GM04504 (cell line): ENCODE measurements at regions not wholly inside any gene's neighbourhood (a gene's known extent, or its start where the extent isn't known, plus 50 kb on each side); places are given as distances from the start of the nearest gene placed in this dataset.

Experiments used
- DNase-seq: peaks from one replicate; pipeline ENCODE4 v3.0.0-alpha.2; 2012; ENCODE audit warnings: low read depth

GRCh38 chr3:82088749-82089148, 327.3 kb upstream of the GBE1 start:
- DNase-seq: no peak

GRCh38 chr3:82087958-82088357, 326.5 kb upstream of the GBE1 start:
- peak; percentile 65 for DNase-seq

GRCh38 chr3:82085851-82086475, 324.5 kb upstream of the GBE1 start:
- no peak for DNase-seq

- no peak for DNase-seq
Observed at GRCh38 chr3:82085356-82085755, 323.9 kb upstream of the GBE1 start.

GRCh38 chr3:82084824-82085223, 323.4 kb upstream of the GBE1 start:
- no peak for DNase-seq

- no peak for DNase-seq
Observed at GRCh38 chr3:82082796-82083195, 321.4 kb upstream of the GBE1 start.

- no peak for DNase-seq
Observed at GRCh38 chr3:82081351-82081750, 319.9 kb upstream of the GBE1 start.

GRCh38 chr3:82080792-82081191, 319.3 kb upstream of the GBE1 start:
- DNase-seq: no peak

- DNase-seq: no peak
Observed at GRCh38 chr3:82080261-82080660, 318.8 kb upstream of the GBE1 start.

- no peak for DNase-seq
Observed at GRCh38 chr3:82079335-82079890, 318.0 kb upstream of the GBE1 start.

- no peak for DNase-seq
Observed at GRCh38 chr3:82078246-82078645, 316.8 kb upstream of the GBE1 start.

GRCh38 chr3:82067420-82067819, 306.0 kb upstream of the GBE1 start:
- no peak for DNase-seq

GRCh38 chr3:82058809-82059208, 297.4 kb upstream of the GBE1 start:
- no peak for DNase-seq

GRCh38 chr3:82055792-82056191, 294.3 kb upstream of the GBE1 start:
- DNase-seq: no peak

- DNase-seq: no peak
Observed at GRCh38 chr3:82054849-82055248, 293.4 kb upstream of the GBE1 start.

- no peak for DNase-seq
Observed at GRCh38 chr3:82053236-82053635, 291.8 kb upstream of the GBE1 start.

GRCh38 chr3:82050382-82050781, 288.9 kb upstream of the GBE1 start:
- DNase-seq: no peak

- DNase-seq: no peak
Observed at GRCh38 chr3:82048711-82049110, 287.3 kb upstream of the GBE1 start.

- DNase-seq: no peak
Observed at GRCh38 chr3:82044930-82045705, 283.7 kb upstream of the GBE1 start.

- DNase-seq: peak; percentile 4
Observed at GRCh38 chr3:82038556-82038955, 277.1 kb upstream of the GBE1 start.

- DNase-seq: no peak
Observed at GRCh38 chr3:82033186-82033585, 271.7 kb upstream of the GBE1 start.

- no peak for DNase-seq
Observed at GRCh38 chr3:82031596-82031995, 270.2 kb upstream of the GBE1 start.

GRCh38 chr3:82030916-82031315, 269.5 kb upstream of the GBE1 start:
- DNase-seq: no peak

GRCh38 chr3:82022836-82023235, 261.4 kb upstream of the GBE1 start:
- DNase-seq: no peak
